Jurkat, Clone E6-1 (cell line): ENCODE measurements at regions not wholly inside any gene's neighbourhood (a gene's known extent, or its start where the extent isn't known, plus 50 kb on each side); places are given as distances from the start of the nearest gene placed in this dataset.
"Not testable (repeated sequence)": the region's sequence is repeated elsewhere in the genome, so short reads cannot be mapped to it uniquely, and the experiment has no call there.

Experiments
- DNase-seq: peaks from one replicate; pipeline ENCODE4 v3.0.0-alpha.2; 2011; ENCODE audit warnings: low read depth, low spot score
- H3K4me3 ChIP-seq: 2 replicates; pipeline ENCODE4 v1.5.1; 2011; ENCODE audit warnings: mild to moderate bottlenecking, low read length, control low read depth, moderate library complexity

GRCh38 chr1:182299054-182299727, 92.4 kb downstream of the GLUL start:
- DNase-seq, H3K4me3 ChIP-seq: not testable (repeated sequence)

GRCh38 chr1:182297335-182297734, 94.3 kb downstream of the GLUL start:
- DNase-seq: no peak
- H3K4me3 ChIP-seq: no peak overlapping the region

- DNase-seq: no peak
Measured at GRCh38 chr1:182295697-182296096, 95.9 kb downstream of the GLUL start.

GRCh38 chr1:182293119-182293589, 98.4 kb downstream of the GLUL start:
- no peak for DNase-seq
- no peak overlapping the region for H3K4me3 ChIP-seq

More at GRCh38 chr1:182295697-182296096, 95.9 kb downstream of the GLUL start:
- no peak overlapping the region for H3K4me3 ChIP-seq

GRCh38 chr1:182292193-182292741, 99.3 kb downstream of the GLUL start:
- H3K4me3 ChIP-seq: no peak overlapping the region
- no peak for DNase-seq

- DNase-seq: no peak
- H3K4me3 ChIP-seq: no peak overlapping the region
Measured at GRCh38 chr1:182291584-182292192, 99.9 kb downstream of the GLUL start.

GRCh38 chr1:182288749-182289604, 102.6 kb downstream of the GLUL start:
- no peak for DNase-seq
- H3K4me3 ChIP-seq: no peak overlapping the region

GRCh38 chr1:182286761-182287160, 104.8 kb downstream of the GLUL start:
- DNase-seq: no peak

GRCh38 chr1:182283746-182284544, 107.6 kb downstream of the GLUL start:
- no peak overlapping the region for H3K4me3 ChIP-seq
- no peak for DNase-seq

More at GRCh38 chr1:182286761-182287160, 104.8 kb downstream of the GLUL start:
- no peak overlapping the region for H3K4me3 ChIP-seq

GRCh38 chr1:182281541-182281940, 110.0 kb downstream of the GLUL start:
- H3K4me3 ChIP-seq: no peak overlapping the region
- DNase-seq: no peak

- DNase-seq: no peak
- no peak overlapping the region for H3K4me3 ChIP-seq
Measured at GRCh38 chr1:182280504-182280900, 111.1 kb downstream of the GLUL start.

GRCh38 chr1:182279724-182280503, 111.7 kb downstream of the GLUL start:
- no peak overlapping the region for H3K4me3 ChIP-seq
- DNase-seq: no peak

GRCh38 chr1:182279302-182279701, 112.3 kb downstream of the GLUL start:
- no peak for DNase-seq
- H3K4me3 ChIP-seq: no peak overlapping the region

- H3K4me3 ChIP-seq: no peak overlapping the region
- no peak for DNase-seq
Measured at GRCh38 chr1:182278144-182279054, 113.2 kb downstream of the GLUL start.

- H3K4me3 ChIP-seq: no peak overlapping the region
- DNase-seq: no peak
Measured at GRCh38 chr1:182275271-182275670, 116.3 kb downstream of the GLUL start.

GRCh38 chr1:182274618-182275017, 117.0 kb downstream of the GLUL start:
- H3K4me3 ChIP-seq: no peak overlapping the region
- DNase-seq: no peak

- no peak overlapping the region for H3K4me3 ChIP-seq
- DNase-seq: no peak
Measured at GRCh38 chr1:182270731-182271130, 120.9 kb downstream of the GLUL start.
